SU-DHL-6 (cell line): ENCODE measurements at regions not wholly inside any gene's neighbourhood (a gene's known extent, or its start where the extent isn't known, plus 50 kb on each side); places are given as distances from the start of the nearest gene placed in this dataset.

Experiments used
- H2AFZ ChIP-seq: fragments of 200-600 bp; sonication (generic); 2 replicates; pipeline ENCODE4 v1.6.1; 2014; ENCODE audit warnings: low read depth, mild to moderate bottlenecking, moderate library complexity, mixed read lengths, antibody characterized with exemption, low read length; ENCODE audit not compliant: severe bottlenecking
- H3F3A ChIP-seq: fragments of 200-600 bp; shearing (Covaris generic); 2 replicates; pipeline ENCODE4 v1.6.0; 2016; ENCODE audit warnings: antibody characterized with exemption, mild to moderate bottlenecking; ENCODE audit not compliant: insufficient read depth
- H3K27ac ChIP-seq: fragments of 200-600 bp; sonication (generic); 2 replicates; pipeline ENCODE4 v1.5.1; 2016; ENCODE audit warnings: low read depth, mild to moderate bottlenecking, low read length, moderate library complexity, mixed read lengths
- H3K27me3 ChIP-seq: fragments of 200-600 bp; sonication (generic), shearing (Covaris generic); 2 replicates; pipeline ENCODE4 v1.6.0; 2014; ENCODE audit warnings: mild to moderate bottlenecking, low read length
- H3K36me3 ChIP-seq: fragments of 200-600 bp; sonication (generic); 2 replicates; pipeline ENCODE4 v1.6.1; 2014; ENCODE audit warnings: mild to moderate bottlenecking, low read length, mixed read lengths
- H3K4me2 ChIP-seq: fragments of 300-600, 200-600 bp; shearing (Covaris generic), sonication (generic); 2 replicates; pipeline ENCODE4 v1.6.0; 2014; ENCODE audit warnings: low read length, low read depth, mild to moderate bottlenecking; ENCODE audit not compliant: poor library complexity, severe bottlenecking
- H3K4me3 ChIP-seq: fragments of 200-600 bp; sonication (generic); 2 replicates; pipeline ENCODE4 v1.5.1; 2014; ENCODE audit warnings: antibody characterized with exemption, low read length, mild to moderate bottlenecking, mixed read lengths; ENCODE audit not compliant: insufficient read depth, poor library complexity, severe bottlenecking
- H3K79me2 ChIP-seq: fragments of 200-600 bp; sonication (generic); 2 replicates; pipeline ENCODE4 v1.6.1; 2014; ENCODE audit warnings: mild to moderate bottlenecking, low read length, moderate library complexity; ENCODE audit not compliant: insufficient read depth
- H3K9ac ChIP-seq: fragments of 200-600 bp; sonication (generic); 2 replicates; pipeline ENCODE4 v1.7.0; 2014; ENCODE audit warnings: mild to moderate bottlenecking, low read length
- H3K9me2 ChIP-seq: fragments of 200-600 bp; sonication (generic); replicated peaks from 2 replicates; pipeline ENCODE4 v1.6.1; 2014; ENCODE audit warnings: low read length; ENCODE audit not compliant: insufficient read depth
- H3K9me3 ChIP-seq: fragments of 200-600 bp; sonication (generic); 2 replicates; pipeline ENCODE4 v1.6.1; 2014; ENCODE audit warnings: low read length, mixed read lengths; ENCODE audit not compliant: insufficient read depth
- H4K20me1 ChIP-seq: fragments of 200-600 bp; sonication (generic); 2 replicates; pipeline ENCODE4 v1.6.1; 2014; ENCODE audit warnings: low read depth, mild to moderate bottlenecking, antibody characterized with exemption, low read length, moderate library complexity, mixed read lengths
- EZH2phosphoT487 ChIP-seq: fragments of 200-600 bp; sonication (generic), shearing (Covaris generic); conservative IDR thresholded peaks from 2 replicates; pipeline ENCODE4 v1.6.1; 2018; ENCODE audit warnings: mild to moderate bottlenecking, antibody characterized with exemption, low read length, moderate library complexity, mixed read lengths
- TF ChIP-seq, protein P1 (sequence below): fragments of 200-600 bp; sonication (generic); IDR thresholded peaks from one replicate; pipeline ENCODE4 v1.5.1; 2017; ENCODE audit warnings: antibody characterized with exemption, mild to moderate bottlenecking, low read length, moderate library complexity; ENCODE audit not compliant: insufficient read depth, poor library complexity, severe bottlenecking

DNA sequence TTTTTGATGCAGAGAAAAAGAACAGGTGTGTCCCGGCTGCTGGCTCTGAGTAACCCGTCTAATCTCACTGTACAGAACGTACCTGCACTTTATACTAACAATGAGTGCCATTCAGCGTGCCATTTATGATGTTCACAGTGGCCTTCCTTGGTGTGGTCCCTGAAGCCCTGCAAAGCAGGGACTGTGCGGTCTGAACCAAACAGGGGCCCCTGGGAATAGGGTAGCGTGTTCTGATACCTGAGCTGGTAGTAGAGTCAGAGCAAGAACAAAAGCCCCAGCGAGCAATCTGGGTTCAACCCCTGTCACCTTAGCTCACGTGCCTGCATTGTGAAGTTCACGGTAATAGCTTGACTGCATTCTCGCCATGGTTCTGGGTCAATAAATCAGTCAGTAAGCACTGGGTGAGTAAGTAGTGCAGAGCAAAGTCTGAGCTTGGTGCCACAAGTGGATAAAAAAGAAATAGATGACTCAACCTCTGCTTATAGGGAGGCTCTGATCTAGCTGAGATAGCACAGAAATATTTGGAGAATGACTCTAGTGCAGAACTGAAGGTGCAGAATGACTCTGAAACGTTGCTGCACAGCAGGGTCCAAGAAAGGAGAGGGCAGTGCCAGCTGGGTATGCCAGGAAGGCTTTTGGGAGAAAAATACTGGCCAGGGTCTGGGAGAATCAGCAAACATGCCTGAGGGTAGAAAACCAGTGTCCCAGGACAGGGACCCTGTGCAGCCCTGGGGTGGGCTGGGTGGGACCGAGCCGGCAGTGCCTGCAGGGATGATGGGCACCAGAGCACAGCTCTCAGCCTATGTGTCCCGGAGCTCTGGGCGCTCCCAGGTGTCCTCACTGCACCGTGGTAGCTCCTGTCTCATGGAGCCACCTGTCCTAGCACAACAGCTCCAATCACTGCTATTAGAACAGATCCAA lies 125.9 kb downstream of the RHOU start:
- no peak overlapping the region for H3K4me3 ChIP-seq
- no peak overlapping the region for H3K9ac ChIP-seq
- no peak overlapping the region for H3K4me2 ChIP-seq
- no peak overlapping the region for H2AFZ ChIP-seq
- H4K20me1 ChIP-seq, result no peaks in the 10 kb centered on the region
- no peaks in the 10 kb centered on the region for H3K79me2 ChIP-seq
- H3F3A ChIP-seq, result no peaks in the 10 kb centered on the region
- H3K27me3 ChIP-seq, result no peaks in the 10 kb centered on the region
- no peaks in the 10 kb centered on the region for H3K9me3 ChIP-seq
- H3K27ac ChIP-seq, result no peak overlapping the region
- H3K36me3 ChIP-seq, result no peaks in the 10 kb centered on the region
- no peaks in the 10 kb centered on the region for H3K9me2 ChIP-seq
- TF ChIP-seq EZH2phosphoT487, result no peak
- TF ChIP-seq, protein P1, sequence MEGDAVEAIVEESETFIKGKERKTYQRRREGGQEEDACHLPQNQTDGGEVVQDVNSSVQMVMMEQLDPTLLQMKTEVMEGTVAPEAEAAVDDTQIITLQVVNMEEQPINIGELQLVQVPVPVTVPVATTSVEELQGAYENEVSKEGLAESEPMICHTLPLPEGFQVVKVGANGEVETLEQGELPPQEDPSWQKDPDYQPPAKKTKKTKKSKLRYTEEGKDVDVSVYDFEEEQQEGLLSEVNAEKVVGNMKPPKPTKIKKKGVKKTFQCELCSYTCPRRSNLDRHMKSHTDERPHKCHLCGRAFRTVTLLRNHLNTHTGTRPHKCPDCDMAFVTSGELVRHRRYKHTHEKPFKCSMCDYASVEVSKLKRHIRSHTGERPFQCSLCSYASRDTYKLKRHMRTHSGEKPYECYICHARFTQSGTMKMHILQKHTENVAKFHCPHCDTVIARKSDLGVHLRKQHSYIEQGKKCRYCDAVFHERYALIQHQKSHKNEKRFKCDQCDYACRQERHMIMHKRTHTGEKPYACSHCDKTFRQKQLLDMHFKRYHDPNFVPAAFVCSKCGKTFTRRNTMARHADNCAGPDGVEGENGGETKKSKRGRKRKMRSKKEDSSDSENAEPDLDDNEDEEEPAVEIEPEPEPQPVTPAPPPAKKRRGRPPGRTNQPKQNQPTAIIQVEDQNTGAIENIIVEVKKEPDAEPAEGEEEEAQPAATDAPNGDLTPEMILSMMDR, result no peak

DNA sequence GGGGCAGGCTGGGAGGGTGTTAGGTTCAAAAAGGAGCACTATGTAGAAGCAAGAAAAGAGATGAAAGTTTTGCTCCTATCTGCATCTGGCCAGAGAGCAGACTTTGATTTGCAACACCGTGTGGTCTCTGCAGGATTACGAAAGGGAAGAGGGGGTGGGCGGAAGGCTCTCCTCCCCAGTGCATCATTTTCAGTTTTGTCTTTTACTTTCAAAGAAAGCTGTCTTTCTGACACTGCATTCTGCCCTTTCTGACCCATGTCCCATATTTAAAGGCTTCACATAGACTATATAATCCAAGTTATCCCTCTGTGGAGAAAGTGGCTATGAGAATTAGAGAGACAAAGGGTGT lies 126.5 kb downstream of the RHOU start:
- no peak overlapping the region for H2AFZ ChIP-seq
- no peaks in the 10 kb centered on the region for H3F3A ChIP-seq
- H3K79me2 ChIP-seq, result no peaks in the 10 kb centered on the region
- H3K4me2 ChIP-seq, result no peak overlapping the region
- H3K9me2 ChIP-seq, result no peaks in the 10 kb centered on the region
- no peaks in the 10 kb centered on the region for H3K9me3 ChIP-seq
- no peaks in the 10 kb centered on the region for H4K20me1 ChIP-seq
- no peaks in the 10 kb centered on the region for H3K27me3 ChIP-seq
- H3K4me3 ChIP-seq, result no peak overlapping the region
- H3K27ac ChIP-seq, result no peak overlapping the region
- no peaks in the 10 kb centered on the region for H3K36me3 ChIP-seq
- no peak for TF ChIP-seq EZH2phosphoT487
- TF ChIP-seq, protein P1, result no peak
- H3K9ac ChIP-seq, result no peak overlapping the region

DNA sequence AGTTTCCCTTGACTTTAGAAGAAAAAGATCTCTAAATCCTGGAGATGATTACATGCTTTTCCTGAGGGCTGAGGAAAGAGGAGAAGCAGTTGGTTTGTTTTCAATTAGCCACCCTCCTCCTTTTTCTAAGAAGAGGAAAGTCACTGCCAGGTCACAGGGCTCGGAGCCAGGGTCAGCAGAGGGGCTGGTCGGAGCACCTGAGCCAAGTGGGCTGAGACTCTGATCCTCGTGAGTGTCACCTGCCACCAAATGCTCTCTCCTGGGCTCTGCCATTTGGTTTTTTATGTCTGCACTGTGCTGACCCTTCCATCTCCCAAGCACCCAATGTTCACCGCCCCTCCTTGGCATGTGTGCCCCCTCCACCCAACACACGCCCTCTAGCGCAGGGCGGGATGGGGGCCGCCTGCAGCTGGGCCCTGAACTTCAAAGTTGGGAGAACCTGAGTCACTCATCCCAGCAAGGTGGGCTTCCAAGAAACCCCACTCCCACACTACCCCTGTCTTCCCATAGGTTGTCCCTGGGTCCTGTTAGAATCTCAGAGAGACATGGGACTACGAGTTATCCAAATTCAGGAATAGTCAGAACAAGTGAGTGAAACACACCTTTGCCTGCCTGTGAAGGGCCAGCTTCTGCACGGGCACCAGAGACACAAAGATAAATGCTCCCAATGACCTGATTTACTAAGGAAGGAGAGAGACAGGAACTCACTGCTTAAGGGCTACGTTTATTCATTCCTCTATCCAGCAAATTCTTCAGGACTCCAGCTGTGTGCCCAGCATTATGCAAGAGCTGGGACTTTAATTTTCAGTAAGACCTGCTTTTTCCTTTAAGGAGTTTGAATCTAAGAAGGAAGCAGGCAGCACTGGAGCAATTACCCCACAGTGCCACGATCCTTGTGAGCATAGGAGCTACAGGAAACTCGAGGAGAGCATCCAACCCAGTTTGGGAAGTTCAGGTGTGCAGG lies 127.5 kb downstream of the RHOU start:
- Histone ChIP-seq H3K9me3 (no peaks in the 10 kb centered on the region), H3K36me3 (no peaks in the 10 kb centered on the region), H4K20me1 (no peaks in the 10 kb centered on the region), H3K9me2 (no peaks in the 10 kb centered on the region), H3K27ac (no peak overlapping the region), H3K4me3 (no peak overlapping the region), H3K9ac (no peak overlapping the region), H3F3A (no peaks in the 10 kb centered on the region), H3K79me2 (no peaks in the 10 kb centered on the region), H3K27me3 (no peaks in the 10 kb centered on the region), H3K4me2 (no peak overlapping the region), H2AFZ (no peak overlapping the region)
- no peak for TF ChIP-seq EZH2phosphoT487
- TF ChIP-seq, protein P1, result no peak
